ENCODE measurements at regions not wholly inside any gene's neighbourhood (a gene's known extent, or its start where the extent isn't known, plus 50 kb on each side); places are given as distances from the start of the nearest gene placed in this dataset.
"Not testable (repeated sequence)": the region's sequence is repeated elsewhere in the genome, so short reads cannot be mapped to it uniquely, and the experiment has no call there.

- DNase-seq, result no peak
Observed at GRCh38 chr13:22789916-22790315, 390.9 kb upstream of the SGCG start.

- no peak for DNase-seq
Observed at GRCh38 chr13:22793598-22794134, 387.1 kb upstream of the SGCG start.

- no peak for DNase-seq
Observed at GRCh38 chr13:22800526-22801401, 380.0 kb upstream of the SGCG start.

- peak; percentile 60 for DNase-seq
Observed at GRCh38 chr13:22801402-22802003, 379.3 kb upstream of the SGCG start.

GRCh38 chr13:22812793-22813192 lies 368.0 kb upstream of the SGCG start:
- no peak for DNase-seq

- not testable (repeated sequence) for DNase-seq
Observed at GRCh38 chr13:22813531-22814377, 367.0 kb upstream of the SGCG start.

- not testable (repeated sequence) for DNase-seq
Observed at GRCh38 chr13:22814433-22814832, 366.3 kb upstream of the SGCG start.

GRCh38 chr13:22821589-22821988 lies 359.2 kb upstream of the SGCG start:
- DNase-seq, result no peak

GRCh38 chr13:22825186-22825585 lies 355.6 kb upstream of the SGCG start:
- no peak for DNase-seq

GRCh38 chr13:22828081-22828480 lies 352.7 kb upstream of the SGCG start:
- DNase-seq, result no peak

GRCh38 chr13:22836475-22836874 lies 344.3 kb upstream of the SGCG start:
- DNase-seq, result no peak

- no peak for DNase-seq
Observed at GRCh38 chr13:22837980-22838647, 342.7 kb upstream of the SGCG start.

GRCh38 chr13:22839603-22840530 lies 340.9 kb upstream of the SGCG start:
- no peak for DNase-seq

GRCh38 chr13:22846551-22846950 lies 334.2 kb upstream of the SGCG start:
- DNase-seq, result no peak

GRCh38 chr13:22848539-22849052 lies 332.2 kb upstream of the SGCG start:
- no peak for DNase-seq

- DNase-seq, result no peak
Observed at GRCh38 chr13:22855926-22856325, 324.9 kb upstream of the SGCG start.

GRCh38 chr13:22858980-22859379 lies 321.8 kb upstream of the SGCG start:
- not testable (repeated sequence) for DNase-seq

- not testable (repeated sequence) for DNase-seq
Observed at GRCh38 chr13:22859411-22859810, 321.4 kb upstream of the SGCG start.

- DNase-seq, result no peak
Observed at GRCh38 chr13:22861958-22862466, 318.8 kb upstream of the SGCG start.

- DNase-seq, result no peak
Observed at GRCh38 chr13:22862478-22862877, 318.3 kb upstream of the SGCG start.

GRCh38 chr13:22866221-22866620 lies 314.6 kb upstream of the SGCG start:
- DNase-seq, result no peak

Data from NCI-H748 treated with DMSO at 0.1 percent for 48 hours (cell line).